MM.1S (cell line): ENCODE measurements at regions not wholly inside any gene's neighbourhood (a gene's known extent, or its start where the extent isn't known, plus 50 kb on each side); places are given as distances from the start of the nearest gene placed in this dataset.

Experiments
- DNase-seq: peaks from one replicate; pipeline ENCODE4 v3.0.0-alpha.2; 2015
- H2AFZ ChIP-seq: fragments of 300-600 bp; sonication (generic); 2 replicates; pipeline ENCODE4 v1.6.0; 2016; ENCODE audit warnings: antibody characterized with exemption, low read length
- H3F3A ChIP-seq: fragments of 300-600 bp; sonication (generic); 2 replicates; pipeline ENCODE4 v1.6.1; 2016; ENCODE audit warnings: mild to moderate bottlenecking, antibody characterized with exemption, low read length, moderate library complexity, mixed read lengths; ENCODE audit not compliant: insufficient read depth
- H3K27ac ChIP-seq: fragments of 300-600 bp; sonication (generic); 2 replicates; pipeline ENCODE4 v1.5.1; 2016; ENCODE audit warnings: mild to moderate bottlenecking, low read length
- H3K27me3 ChIP-seq: fragments of 300-600 bp; sonication (generic); replicated peaks from 2 replicates; pipeline ENCODE4 v1.6.0; 2016; ENCODE audit warnings: low read length; ENCODE audit not compliant: insufficient read depth
- H3K36me3 ChIP-seq: fragments of 300-600 bp; sonication (generic); replicated peaks from 2 replicates; pipeline ENCODE4 v1.6.1; 2016; ENCODE audit warnings: mild to moderate bottlenecking, low read length, mixed read lengths; ENCODE audit not compliant: insufficient read depth
- H3K4me1 ChIP-seq: fragments of 300-600 bp; sonication (generic); 2 replicates; pipeline ENCODE4 v1.6.1; 2016; ENCODE audit warnings: low read length, mixed read lengths
- H3K4me2 ChIP-seq: fragments of 300-600 bp; sonication (generic); 2 replicates; pipeline ENCODE4 v1.6.0; 2016; ENCODE audit warnings: low read depth, low read length
- H3K4me3 ChIP-seq: fragments of 300-600 bp; sonication (generic); 2 replicates; pipeline ENCODE4 v1.5.1; 2016; ENCODE audit warnings: low read length, mixed read lengths
- H3K79me2 ChIP-seq: fragments of 300-600 bp; sonication (generic); 2 replicates; pipeline ENCODE4 v1.6.1; 2016; ENCODE audit warnings: mixed run types, low read length, mixed read lengths
- H3K9ac ChIP-seq: fragments of 300-600 bp; sonication (generic); 2 replicates; pipeline ENCODE4 v1.6.1; 2016; ENCODE audit warnings: low read length, mixed read lengths
- H3K9me2 ChIP-seq: fragments of 300-600 bp; sonication (generic); replicated peaks from 2 replicates; pipeline ENCODE4 v1.6.1; 2016; ENCODE audit warnings: mild to moderate bottlenecking, low read length, mixed read lengths; ENCODE audit not compliant: insufficient read depth
- H3K9me3 ChIP-seq: fragments of 300-600 bp; sonication (generic); replicated peaks from 2 replicates; pipeline ENCODE4 v1.6.1; 2016; ENCODE audit warnings: mild to moderate bottlenecking, low read length, mixed read lengths; ENCODE audit not compliant: insufficient read depth
- H4K20me1 ChIP-seq: fragments of 300-600 bp; sonication (generic); 2 replicates; pipeline ENCODE4 v1.6.1; 2016; ENCODE audit warnings: mild to moderate bottlenecking, low read length, moderate library complexity, mixed read lengths; ENCODE audit not compliant: insufficient read depth
- CTCF ChIP-seq: fragments of 300-600 bp; sonication (generic); IDR thresholded peaks from 2 replicates; pipeline ENCODE4 v1.5.1; 2016; ENCODE audit warnings: antibody characterized with exemption, low read length, mixed read lengths
- EZH2 ChIP-seq: fragments of 300-600 bp; sonication (generic); optimal IDR thresholded peaks from 2 replicates; pipeline ENCODE3; 2017; ENCODE audit warnings: low read depth, mild to moderate bottlenecking, antibody characterized with exemption, low read length, mixed read lengths
- EZH2phosphoT487 ChIP-seq: fragments of 300-600 bp; sonication (generic); IDR thresholded peaks from 2 replicates; pipeline ENCODE4 v1.6.1; 2018; ENCODE audit warnings: antibody characterized with exemption, low read length

GRCh38 chr7:85703251-85704010 is 516.6 kb upstream of the SEMA3D start:
- no peak overlapping the region for H2AFZ ChIP-seq
- H3K9ac ChIP-seq: no peak overlapping the region
- H4K20me1 ChIP-seq: no peaks in the 10 kb centered on the region
- no peak overlapping the region for H3K4me3 ChIP-seq
- no peak overlapping the region for H3K27ac ChIP-seq
- no peak for TF ChIP-seq CTCF
- no peak for TF ChIP-seq EZH2phosphoT487
- TF ChIP-seq EZH2: no peak
- H3K9me3 ChIP-seq: no peaks in the 10 kb centered on the region
- H3K4me1 ChIP-seq: no peaks in the 10 kb centered on the region
- H3K9me2 ChIP-seq: no peaks in the 10 kb centered on the region
- H3F3A ChIP-seq: no peaks in the 10 kb centered on the region
- no peaks in the 10 kb centered on the region for H3K36me3 ChIP-seq
- no peaks in the 10 kb centered on the region for H3K79me2 ChIP-seq
- no peak overlapping the region for H3K4me2 ChIP-seq
- H3K27me3 ChIP-seq: no peaks in the 10 kb centered on the region
- no peak for DNase-seq

- H3F3A ChIP-seq: no peaks in the 10 kb centered on the region
- TF ChIP-seq EZH2phosphoT487: no peak
- no peak for TF ChIP-seq EZH2
- TF ChIP-seq CTCF: no peak
- no peaks in the 10 kb centered on the region for H3K9me2 ChIP-seq
- no peak overlapping the region for H3K27ac ChIP-seq
- H4K20me1 ChIP-seq: no peaks in the 10 kb centered on the region
- H3K4me3 ChIP-seq: no peak overlapping the region
- H3K4me1 ChIP-seq: no peaks in the 10 kb centered on the region
- no peak overlapping the region for H2AFZ ChIP-seq
- no peaks in the 10 kb centered on the region for H3K9me3 ChIP-seq
- H3K9ac ChIP-seq: no peak overlapping the region
- H3K27me3 ChIP-seq: no peaks in the 10 kb centered on the region
- no peak overlapping the region for H3K4me2 ChIP-seq
- no peak for DNase-seq
- no peaks in the 10 kb centered on the region for H3K79me2 ChIP-seq
- H3K36me3 ChIP-seq: no peaks in the 10 kb centered on the region
These were observed 515.5 kb upstream of the SEMA3D start for GRCh38 chr7:85702348-85702747.

- no peaks in the 10 kb centered on the region for H4K20me1 ChIP-seq
- no peak overlapping the region for H3K4me2 ChIP-seq
- no peaks in the 10 kb centered on the region for H3K79me2 ChIP-seq
- 0 out of 2 replicates have a peak overlapping the region, but pooled peaks have one; percentile 5 for H2AFZ ChIP-seq
- DNase-seq: no peak
- H3K4me3 ChIP-seq: no peak overlapping the region
- H3K9me3 ChIP-seq: no peaks in the 10 kb centered on the region
- no peak for TF ChIP-seq EZH2
- no peak for TF ChIP-seq EZH2phosphoT487
- TF ChIP-seq CTCF: no peak
- no peak overlapping the region for H3K27ac ChIP-seq
- no peaks in the 10 kb centered on the region for H3K9me2 ChIP-seq
- H3K27me3 ChIP-seq: no peaks in the 10 kb centered on the region
- H3F3A ChIP-seq: no peaks in the 10 kb centered on the region
- H3K4me1 ChIP-seq: no peaks in the 10 kb centered on the region
- no peak overlapping the region for H3K9ac ChIP-seq
- H3K36me3 ChIP-seq: no peaks in the 10 kb centered on the region
These were observed 512.6 kb upstream of the SEMA3D start for GRCh38 chr7:85699482-85699881.
